Stimulated activated CD4-positive, alpha-beta T cell treated with anti-CD3 and anti-CD28 coated beads, TNF-alpha, amount 100 ng/mL, for 1 hour (primary cell): ENCODE measurements at regions not wholly inside any gene's neighbourhood (a gene's known extent, or its start where the extent isn't known, plus 50 kb on each side); places are given as distances from the start of the nearest gene placed in this dataset.

Source experiments
- DNase-seq, 3 donors: peaks; one replicate each; pipeline ENCODE4 v3.0.0-alpha.2; 2020; ENCODE audit warnings: low read depth in 3 of 3, low spot score in 1 of 3

DNA sequence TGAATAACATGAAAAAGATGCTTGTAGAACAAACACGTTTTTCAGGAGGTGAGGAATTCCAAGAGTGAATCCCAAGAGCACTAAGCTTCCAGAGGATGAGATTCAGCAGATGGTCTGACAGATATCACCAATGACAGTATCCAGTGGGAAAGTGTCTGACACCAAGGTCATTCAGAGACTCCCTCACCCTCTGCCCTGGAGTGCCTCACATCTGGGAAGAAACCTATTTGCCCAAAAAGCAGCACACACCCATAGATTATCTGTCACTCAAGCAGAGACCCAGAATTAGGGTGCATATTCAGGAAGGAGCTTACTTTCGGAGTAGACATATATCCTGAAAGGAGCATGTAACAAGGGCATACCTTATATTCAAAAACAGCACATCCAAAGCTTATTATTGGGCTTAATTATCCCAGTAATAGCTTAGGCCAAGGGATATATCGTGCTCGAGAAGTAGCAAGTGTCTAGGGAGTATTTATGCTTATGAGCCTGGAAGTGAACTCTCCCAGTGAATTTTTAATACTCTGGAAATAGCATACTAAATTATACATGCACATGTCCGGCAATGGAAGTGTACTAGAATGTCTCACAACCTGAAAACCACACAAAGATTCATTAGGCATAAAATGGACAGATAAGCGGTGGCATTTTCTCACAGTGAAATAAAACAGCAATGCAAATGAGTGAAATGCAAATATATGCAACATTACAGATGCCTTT lies 998.1 kb upstream of the TMEM132C start:
- no peak for DNase-seq

DNA sequence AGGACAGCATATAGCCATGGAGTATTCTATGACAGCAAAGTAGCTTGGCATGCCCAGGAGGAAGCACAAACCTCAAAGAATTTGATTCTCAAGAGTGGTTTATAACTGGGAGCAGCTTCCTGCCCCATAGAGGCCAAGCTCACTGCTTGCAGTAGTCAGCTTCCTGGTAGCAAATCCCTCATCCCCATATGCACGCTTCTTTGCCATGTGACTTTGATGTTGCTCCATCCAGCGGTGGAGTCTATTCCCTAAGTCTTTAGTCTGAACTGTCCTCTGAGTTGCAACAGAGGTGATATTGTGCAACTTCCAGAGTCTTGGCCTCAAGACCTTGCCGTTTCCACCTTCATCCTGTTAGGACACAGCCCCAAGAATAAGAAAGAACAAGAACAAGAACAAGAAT lies 996.8 kb upstream of the TMEM132C start:
- no peak for DNase-seq

GRCh38 chr12:127271776-127272175 lies 995.2 kb upstream of the TMEM132C start:
- DNase-seq: no peak

- no peak for DNase-seq
Observed at GRCh38 chr12:127272864-127273263, 994.1 kb upstream of the TMEM132C start.

DNA sequence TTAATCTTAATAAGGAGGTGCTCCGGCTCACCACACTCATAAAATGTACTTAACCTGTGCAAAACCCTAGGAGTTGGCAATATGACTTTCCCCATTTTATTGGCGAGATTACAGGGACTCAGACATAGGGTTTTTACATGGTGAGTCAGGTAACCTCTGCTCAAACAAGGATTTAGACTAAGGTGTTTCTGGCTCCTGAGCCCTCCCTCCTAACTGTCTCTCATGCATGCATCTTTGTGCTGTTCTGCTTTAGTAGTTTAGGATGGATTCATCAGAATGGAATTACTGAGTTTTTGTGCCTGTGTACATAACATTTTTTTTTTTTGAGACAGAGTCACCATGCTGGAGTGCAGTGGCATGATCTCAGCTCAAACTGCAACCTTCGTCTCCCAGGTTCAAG lies 993.3 kb upstream of the TMEM132C start:
- no peak for DNase-seq

GRCh38 chr12:127275416-127275815 lies 991.6 kb upstream of the TMEM132C start:
- DNase-seq: no peak

GRCh38 chr12:127277882-127278281 lies 989.1 kb upstream of the TMEM132C start:
- no peak for DNase-seq

GRCh38 chr12:127278351-127278750 lies 988.6 kb upstream of the TMEM132C start:
- DNase-seq: no peak

DNA sequence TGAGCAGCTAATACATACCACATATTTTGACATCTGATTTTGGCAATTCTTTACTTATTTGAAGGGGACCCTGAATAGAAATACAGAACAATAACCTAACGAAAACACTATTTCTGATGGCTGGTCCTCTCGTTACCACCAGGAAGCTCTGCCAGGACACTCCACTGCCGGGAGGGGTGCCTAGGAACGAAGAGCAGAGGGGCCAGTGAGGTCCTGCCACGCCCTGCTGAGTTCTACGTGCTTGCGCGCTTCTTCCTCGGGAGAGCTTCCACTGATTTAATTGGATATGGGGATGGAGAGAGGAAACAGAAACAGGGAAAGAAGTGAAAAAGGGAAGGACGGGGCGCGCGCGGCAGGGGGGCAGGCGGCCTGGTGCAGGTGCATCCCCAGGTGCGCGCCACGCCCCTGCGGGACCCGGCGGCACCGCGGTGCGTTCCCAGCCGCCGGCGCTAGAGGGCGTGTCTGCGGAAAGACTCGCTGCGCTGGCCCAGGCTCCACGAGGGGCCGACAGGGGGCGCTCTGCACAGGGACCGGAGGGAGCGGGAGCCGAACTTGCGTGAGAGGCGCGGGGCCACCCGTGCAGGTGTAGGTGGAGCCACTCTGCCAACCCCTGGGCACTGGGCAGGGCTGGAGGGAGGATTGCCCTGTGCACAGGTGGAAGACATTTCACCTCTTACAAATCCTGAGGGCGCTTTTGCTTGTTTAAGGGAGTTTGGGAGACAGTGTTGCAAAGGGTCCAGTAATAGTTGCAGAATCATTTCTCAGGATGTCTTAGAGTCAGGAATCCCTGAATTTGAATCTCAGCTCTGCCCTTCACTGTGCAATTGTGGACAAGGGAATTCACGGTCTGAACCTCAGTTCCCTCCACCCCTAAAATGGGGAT lies 986.3 kb upstream of the TMEM132C start:
- DNase-seq: peak in 2 of 3 donors; percentile 10 to 59

DNA sequence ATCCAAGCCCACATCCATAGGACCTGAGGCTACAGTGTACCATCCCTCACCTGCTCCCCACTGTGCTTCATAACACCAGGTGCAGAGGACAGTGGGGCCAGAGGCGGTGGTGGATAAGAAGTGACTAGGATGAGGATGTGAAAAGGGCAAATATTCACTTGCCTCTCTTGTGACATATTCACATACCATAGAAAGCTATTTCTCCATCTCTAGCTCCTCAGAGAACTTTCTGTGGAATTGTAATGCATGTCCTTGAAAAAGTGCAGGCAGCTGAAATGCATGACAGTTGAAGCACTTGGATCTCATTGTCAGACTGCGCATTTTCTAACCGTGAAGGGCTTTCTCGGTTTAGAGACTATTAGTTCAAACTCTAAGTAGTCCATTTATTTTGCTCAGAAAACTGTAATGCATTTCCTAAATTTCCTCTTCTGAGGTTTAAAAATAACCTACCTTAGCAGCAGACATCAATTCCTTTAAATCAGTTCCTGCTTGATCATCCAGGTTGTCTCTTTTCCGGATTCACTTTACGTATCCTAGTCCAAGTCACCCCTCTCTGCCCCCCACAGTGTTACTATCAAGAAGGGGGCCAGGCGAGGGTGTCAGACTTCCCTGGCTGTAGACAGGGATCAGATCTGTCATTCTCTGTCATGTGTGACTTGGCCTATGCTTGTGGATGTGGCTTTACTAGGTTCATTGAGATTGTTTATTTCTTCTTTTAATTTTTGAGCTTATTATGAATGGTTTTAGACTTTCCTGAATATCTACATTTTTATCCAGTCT lies 984.0 kb upstream of the TMEM132C start:
- no peak for DNase-seq

GRCh38 chr12:127284021-127284420 lies 982.9 kb upstream of the TMEM132C start:
- no peak for DNase-seq

GRCh38 chr12:127284870-127285431 lies 982.0 kb upstream of the TMEM132C start:
- DNase-seq: no peak

GRCh38 chr12:127286281-127286680 lies 980.7 kb upstream of the TMEM132C start:
- no peak for DNase-seq

DNA sequence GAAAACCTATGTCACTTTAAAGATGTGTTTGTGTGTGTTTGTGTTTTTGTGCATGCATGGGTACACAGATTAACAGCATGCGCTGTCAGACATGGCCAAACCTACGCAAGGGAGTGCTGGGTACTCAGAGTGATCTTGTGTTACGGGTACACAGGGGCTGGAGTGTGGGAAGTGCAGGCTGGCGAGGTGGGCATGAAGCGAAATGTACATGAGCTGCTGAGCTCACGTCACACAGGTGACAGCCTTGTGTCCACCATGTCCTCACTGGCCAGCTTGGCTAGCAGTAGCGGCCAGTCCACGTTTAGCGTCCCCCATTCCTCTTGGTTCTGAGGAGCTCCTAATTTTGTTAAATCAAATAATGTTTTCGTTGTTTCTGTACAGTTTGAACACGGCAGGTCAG lies 979.7 kb upstream of the TMEM132C start:
- no peak for DNase-seq

DNA sequence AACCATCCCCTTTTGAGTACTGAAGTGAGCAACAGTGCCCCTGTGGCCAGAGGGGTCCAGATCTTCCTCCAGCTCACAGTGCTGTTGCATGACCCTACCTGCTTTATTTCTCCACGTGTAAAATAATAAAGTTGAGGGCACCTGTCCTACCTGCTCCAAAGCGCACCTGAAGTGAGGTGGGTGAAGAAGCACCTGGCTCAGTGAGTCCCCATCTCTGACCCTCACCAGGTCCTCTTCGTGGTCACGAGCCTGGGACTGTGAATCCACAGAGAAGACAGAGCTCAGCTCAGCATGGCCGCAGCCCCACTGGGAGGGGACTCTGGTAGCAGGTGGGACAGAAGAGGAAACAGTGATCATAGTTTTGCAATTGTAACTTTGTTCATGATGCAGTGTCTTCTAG lies 976.7 kb upstream of the TMEM132C start:
- no peak for DNase-seq

DNA sequence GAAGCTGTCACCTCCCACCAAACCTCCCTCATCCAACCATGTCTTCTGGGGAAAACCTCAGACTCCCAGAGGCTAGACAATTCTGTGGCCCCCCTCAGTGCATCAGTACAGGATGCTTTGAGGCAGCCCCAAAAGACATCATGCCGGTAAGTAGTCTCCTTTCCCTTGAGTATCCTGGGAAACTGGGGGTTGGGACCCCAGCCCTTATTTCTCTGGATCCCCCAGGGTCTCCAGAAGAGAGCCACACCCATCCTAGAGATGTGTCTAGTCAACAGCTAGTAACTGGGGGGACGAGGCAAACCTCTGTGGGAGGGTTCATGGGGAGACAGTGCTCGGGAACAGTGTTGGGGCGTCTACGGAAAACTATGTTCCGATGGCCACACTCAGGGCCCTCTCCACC lies 974.2 kb upstream of the TMEM132C start:
- no peak for DNase-seq

- DNase-seq: peak in 1 of 3 donors; percentile 30
Observed at GRCh38 chr12:127293507-127294310, 973.3 kb upstream of the TMEM132C start.

DNA sequence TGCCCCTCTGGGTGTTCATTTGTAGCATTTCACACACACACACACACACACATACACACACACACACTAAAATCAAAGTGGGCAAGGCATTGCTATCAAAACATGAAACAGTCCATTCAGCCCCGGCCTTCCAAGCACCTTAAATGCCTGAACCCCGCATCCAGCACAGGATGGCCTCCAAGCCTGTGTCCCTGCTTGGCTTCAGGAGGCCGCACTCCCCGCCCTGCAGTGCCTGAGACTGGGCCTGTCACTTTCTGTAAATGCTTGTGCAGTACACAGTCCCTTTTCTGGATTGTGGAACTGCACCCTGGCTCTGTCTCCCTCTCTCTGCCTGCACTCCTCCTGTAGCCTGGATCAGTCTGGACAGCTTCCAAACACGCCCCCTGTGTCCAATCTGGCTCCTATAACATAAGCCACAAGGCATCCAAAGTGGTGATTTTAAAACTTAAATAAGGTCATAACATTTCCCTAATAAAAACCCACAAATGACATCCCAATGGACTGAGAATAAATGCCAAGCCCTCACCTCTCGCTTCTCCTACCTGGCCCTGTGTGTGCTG lies 972.2 kb upstream of the TMEM132C start:
- no peak for DNase-seq

- no peak for DNase-seq
Observed at GRCh38 chr12:127295630-127296029, 971.3 kb upstream of the TMEM132C start.

- no peak for DNase-seq
Observed at GRCh38 chr12:127296591-127296990, 970.4 kb upstream of the TMEM132C start.
